ENCODE measurements at regions not wholly inside any gene's neighbourhood (a gene's known extent, or its start where the extent isn't known, plus 50 kb on each side); places are given as distances from the start of the nearest gene placed in this dataset.

GRCh38 chr15:59779110-59779509 lies 90.0 kb upstream of the BNIP2 start:
- TF ChIP-seq POLR2A (IDR thresholded peaks at IDR 0.05) (no peak), CTCF (IDR thresholded peaks at IDR 0.05 in 4 of 5, conservative IDR thresholded peaks at IDR 0.05 in 1 of 5) (no peak)

Data from gastrocnemius medialis (tissue), 4 donors.